Liver (tissue), 8 donors: ENCODE measurements at regions not wholly inside any gene's neighbourhood (a gene's known extent, or its start where the extent isn't known, plus 50 kb on each side); places are given as distances from the start of the nearest gene placed in this dataset.

Experiments used
- DNase-seq: peaks from one replicate; pipeline ENCODE4 v3.0.0-alpha.2; 2017; ENCODE audit warnings: low spot score
- H3K27ac ChIP-seq, 2 donors: one replicate each; pipeline ENCODE4 v1.7.0; 2013; ENCODE audit warnings: inconsistent platforms in 2 of 2, low read length in 2 of 2, control low read depth in 1 of 2, low read depth in 1 of 2, mild to moderate bottlenecking in 1 of 2
- H3K27me3 ChIP-seq, 4 donors: one replicate each; pipeline versions ENCODE4 v1.6.1 to v1.7.0; 2013; ENCODE audit warnings: low read length in 3 of 4, inconsistent platforms in 1 of 4, mild to moderate bottlenecking in 1 of 4, moderate library complexity in 1 of 4; ENCODE audit not compliant: control insufficient read depth in 4 of 4, insufficient read depth in 4 of 4
- H3K36me3 ChIP-seq, 4 donors: one replicate each; pipeline versions ENCODE4 v1.6.1 to v1.7.0; 2013; ENCODE audit warnings: low read length in 3 of 4, mild to moderate bottlenecking in 3 of 4, low read depth in 1 of 4, moderate library complexity in 1 of 4; ENCODE audit not compliant: control insufficient read depth in 4 of 4, insufficient read depth in 3 of 4
- H3K4me1 ChIP-seq, 4 donors: one replicate each; pipeline versions ENCODE4 v1.6.1 to v1.7.0; 2013; ENCODE audit warnings: low read length in 3 of 4, mild to moderate bottlenecking in 3 of 4, moderate library complexity in 1 of 4; ENCODE audit not compliant: control insufficient read depth in 4 of 4, insufficient read depth in 4 of 4
- H3K4me3 ChIP-seq, 3 donors: one replicate each; pipeline versions ENCODE4 v1.6.1 to v1.7.0; 2013; ENCODE audit warnings: low read length in 3 of 3, control low read depth in 1 of 3, low read depth in 1 of 3, mild to moderate bottlenecking in 1 of 3
- H3K9ac ChIP-seq, 2 donors: one replicate each; pipeline ENCODE4 v1.7.0; 2013; ENCODE audit warnings: low read length in 2 of 2, mild to moderate bottlenecking in 2 of 2, moderate library complexity in 2 of 2, control low read depth in 1 of 2, low read depth in 1 of 2
- H3K9me3 ChIP-seq, 4 donors: one replicate each; pipeline versions ENCODE4 v1.6.1 to v1.7.0; 2013; ENCODE audit warnings: low read length in 3 of 4; ENCODE audit not compliant: control insufficient read depth in 4 of 4
- ATF3 ChIP-seq: IDR thresholded peaks from 2 replicates; pipeline ENCODE4 v1.6.1; 2016; ENCODE audit warnings: antibody characterized with exemption
- EGR1 ChIP-seq, 2 donors: IDR thresholded peaks; 2 replicates each; pipeline ENCODE4 v1.6.1; 2016 to 2018; ENCODE audit warnings: antibody characterized with exemption in 2 of 2, low read depth in 2 of 2
- FOXA2 ChIP-seq: IDR thresholded peaks from 2 replicates; pipeline ENCODE4 v1.6.1; 2016; ENCODE audit warnings: antibody characterized with exemption
- GABPA ChIP-seq, 2 donors: IDR thresholded peaks in 1 of 2; conservative IDR thresholded peaks in 1 of 2; 2 replicates each; pipeline ENCODE4 v1.6.1; 2016; ENCODE audit warnings: antibody characterized with exemption in 2 of 2, mild to moderate bottlenecking in 1 of 2, moderate library complexity in 1 of 2
- HNF4A ChIP-seq, 2 donors: conservative IDR thresholded peaks; 2 replicates each; pipeline ENCODE4 v1.6.1; 2016; ENCODE audit warnings: antibody characterized with exemption in 2 of 2, mild to moderate bottlenecking in 2 of 2
- HNF4G ChIP-seq: IDR thresholded peaks from 2 replicates; pipeline ENCODE4 v1.6.1; 2016; ENCODE audit warnings: antibody characterized with exemption
- JUND ChIP-seq, 2 donors: IDR thresholded peaks; 2 replicates each; pipeline ENCODE4 v1.6.1; 2016; ENCODE audit warnings: antibody characterized with exemption in 2 of 2
- NR2F2 ChIP-seq: IDR thresholded peaks from 2 replicates; pipeline ENCODE4 v1.6.1; 2016; ENCODE audit warnings: antibody characterized with exemption
- RAD21 ChIP-seq, 2 donors: IDR thresholded peaks; 2 replicates each; pipeline ENCODE4 v1.6.1; 2016; ENCODE audit warnings: antibody characterized with exemption in 2 of 2, mild to moderate bottlenecking in 2 of 2
- REST ChIP-seq: IDR thresholded peaks from 2 replicates; pipeline ENCODE4 v1.6.1; 2016; ENCODE audit warnings: antibody characterized with exemption, mild to moderate bottlenecking
- RXRA ChIP-seq, 2 donors: IDR thresholded peaks; 2 replicates each; pipeline ENCODE4 v1.6.1; 2017 to 2018; ENCODE audit warnings: antibody characterized with exemption in 2 of 2, mild to moderate bottlenecking in 1 of 2
- SP1 ChIP-seq: IDR thresholded peaks from 2 replicates; pipeline ENCODE4 v1.6.1; 2018; ENCODE audit warnings: antibody characterized with exemption, mild to moderate bottlenecking
- TAF1 ChIP-seq: conservative IDR thresholded peaks from 2 replicates; pipeline ENCODE4 v1.6.1; 2016; ENCODE audit warnings: antibody characterized with exemption, mild to moderate bottlenecking
- YY1 ChIP-seq: IDR thresholded peaks from 2 replicates; pipeline ENCODE4 v1.6.1; 2016; ENCODE audit warnings: antibody characterized with exemption, mild to moderate bottlenecking
- ZBTB33 ChIP-seq: IDR thresholded peaks from 2 replicates; pipeline ENCODE4 v1.6.1; 2016; ENCODE audit warnings: antibody characterized with exemption
- WGBS: extraction: QIAGEN DNeasy Blood & Tissue Kit; methylation state at CpG from one replicate; pipeline ENCODE4 v1.1.7; 2013; 5-methylcytosine and 5-hydroxymethylcytosine counted together
- TF ChIP-seq, protein P1 (sequence below): fragments of 150-350 bp; IDR thresholded peaks from 2 replicates; pipeline ENCODE4 v1.5.1; 2017; ENCODE audit warnings: improper control_type of control experiment, low read depth, low read length; ENCODE audit not compliant: missing input control
- TF ChIP-seq, protein P2 (sequence below): IDR thresholded peaks from 2 replicates; pipeline ENCODE4 v1.6.1; 2016; ENCODE audit warnings: antibody characterized with exemption
- donor health status: healthy.
- donor health status: healthy.
- donor health status: healthy.
- donor health status: healthy.
- donor health status: healthy.

DNA sequence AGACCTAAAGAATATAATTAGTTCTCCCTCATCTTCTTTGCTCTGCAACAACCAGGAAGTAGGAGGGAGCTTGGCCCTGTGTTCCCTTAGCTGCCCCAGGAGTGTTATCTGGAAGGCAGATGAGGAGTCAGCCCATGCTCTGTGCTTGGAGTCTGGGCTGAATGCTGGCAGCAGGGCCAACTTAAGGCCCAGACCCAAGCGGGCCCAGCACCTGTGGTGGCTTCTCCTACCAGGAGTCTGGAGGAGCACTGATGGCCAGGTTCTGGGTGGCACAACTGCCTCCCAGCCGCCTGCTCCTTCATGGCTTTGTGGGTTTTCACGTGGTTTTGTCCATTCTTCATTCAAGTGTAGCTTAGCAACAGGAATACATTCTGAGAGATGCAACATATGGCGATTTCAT lies 1910.7 kb upstream of the LRRTM1 start:
- peaks cover 0 to 5% (median 0%) of the 10 kb centered on the region in 4 donors for H3K27me3 ChIP-seq
- TF ChIP-seq, protein P1, sequence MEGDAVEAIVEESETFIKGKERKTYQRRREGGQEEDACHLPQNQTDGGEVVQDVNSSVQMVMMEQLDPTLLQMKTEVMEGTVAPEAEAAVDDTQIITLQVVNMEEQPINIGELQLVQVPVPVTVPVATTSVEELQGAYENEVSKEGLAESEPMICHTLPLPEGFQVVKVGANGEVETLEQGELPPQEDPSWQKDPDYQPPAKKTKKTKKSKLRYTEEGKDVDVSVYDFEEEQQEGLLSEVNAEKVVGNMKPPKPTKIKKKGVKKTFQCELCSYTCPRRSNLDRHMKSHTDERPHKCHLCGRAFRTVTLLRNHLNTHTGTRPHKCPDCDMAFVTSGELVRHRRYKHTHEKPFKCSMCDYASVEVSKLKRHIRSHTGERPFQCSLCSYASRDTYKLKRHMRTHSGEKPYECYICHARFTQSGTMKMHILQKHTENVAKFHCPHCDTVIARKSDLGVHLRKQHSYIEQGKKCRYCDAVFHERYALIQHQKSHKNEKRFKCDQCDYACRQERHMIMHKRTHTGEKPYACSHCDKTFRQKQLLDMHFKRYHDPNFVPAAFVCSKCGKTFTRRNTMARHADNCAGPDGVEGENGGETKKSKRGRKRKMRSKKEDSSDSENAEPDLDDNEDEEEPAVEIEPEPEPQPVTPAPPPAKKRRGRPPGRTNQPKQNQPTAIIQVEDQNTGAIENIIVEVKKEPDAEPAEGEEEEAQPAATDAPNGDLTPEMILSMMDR = no peak

GRCh38 chr2:82199493-82199852 lies 1894.9 kb upstream of the LRRTM1 start:
- H3K9me3 ChIP-seq = peaks cover 0 to 4% (median 0%) of the 10 kb centered on the region in 4 donors
- TF ChIP-seq HNF4G (no peak), ATF3 (no peak), RXRA (IDR thresholded peaks at IDR 0.05) (no peak), JUND (IDR thresholded peaks at IDR 0.05) (no peak), SP1 (no peak), HNF4A (conservative IDR thresholded peaks at IDR 0.05) (no peak), RAD21 (IDR thresholded peaks at IDR 0.05) (no peak), YY1 (no peak), ZBTB33 (no peak), TAF1 (no peak), REST (no peak), EGR1 (IDR thresholded peaks at IDR 0.05; ENCODE audit: low read depth in 2 of 2) (no peak), FOXA2 (no peak), GABPA (IDR thresholded peaks at IDR 0.05 in 1 of 2, conservative IDR thresholded peaks at IDR 0.05 in 1 of 2) (no peak), NR2F2 (no peak)
- TF ChIP-seq, protein P2, sequence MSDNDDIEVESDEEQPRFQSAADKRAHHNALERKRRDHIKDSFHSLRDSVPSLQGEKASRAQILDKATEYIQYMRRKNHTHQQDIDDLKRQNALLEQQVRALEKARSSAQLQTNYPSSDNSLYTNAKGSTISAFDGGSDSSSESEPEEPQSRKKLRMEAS = no peak
- TF ChIP-seq, protein P1 = no peak
- H3K4me1 ChIP-seq = no peaks in the 10 kb centered on the region
- 57% methylated on average over 3 of the region's 3 CpGs for WGBS
- no peaks in the 10 kb centered on the region for H3K36me3 ChIP-seq
- no peak overlapping the region for H3K27ac ChIP-seq
- no peak overlapping the region for H3K9ac ChIP-seq
- no peaks in the 10 kb centered on the region for H3K27me3 ChIP-seq
- H3K4me3 ChIP-seq = no peak overlapping the region
- no peak for DNase-seq

More for the DNA sequence above, 1910.7 kb upstream of the LRRTM1 start:
- Histone ChIP-seq H3K4me3 (no peak overlapping the region), H3K36me3 (no peaks in the 10 kb centered on the region), H3K4me1 (no peaks in the 10 kb centered on the region), H3K9ac (no peak overlapping the region), H3K27ac (no peak overlapping the region), H3K9me3 (no peaks in the 10 kb centered on the region)
- DNase-seq = no peak
- 83% methylated on average over 4 of the region's 4 CpGs for WGBS
